HG02884 (cell line): ENCODE measurements at regions not wholly inside any gene's neighbourhood (a gene's known extent, or its start where the extent isn't known, plus 50 kb on each side); places are given as distances from the start of the nearest gene placed in this dataset.
"Not testable (repeated sequence)": the region's sequence is repeated elsewhere in the genome, so short reads cannot be mapped to it uniquely, and the experiment has no call there.

ENCODE experiments used
- ATAC-seq: cut with Tn5 transposase; IDR thresholded peaks from one replicate; pipeline ENCODE4 v1.9.1; 2021; ENCODE audit warnings: mild to moderate bottlenecking, moderate library complexity; ENCODE audit not compliant: unreplicated experiment

DNA sequence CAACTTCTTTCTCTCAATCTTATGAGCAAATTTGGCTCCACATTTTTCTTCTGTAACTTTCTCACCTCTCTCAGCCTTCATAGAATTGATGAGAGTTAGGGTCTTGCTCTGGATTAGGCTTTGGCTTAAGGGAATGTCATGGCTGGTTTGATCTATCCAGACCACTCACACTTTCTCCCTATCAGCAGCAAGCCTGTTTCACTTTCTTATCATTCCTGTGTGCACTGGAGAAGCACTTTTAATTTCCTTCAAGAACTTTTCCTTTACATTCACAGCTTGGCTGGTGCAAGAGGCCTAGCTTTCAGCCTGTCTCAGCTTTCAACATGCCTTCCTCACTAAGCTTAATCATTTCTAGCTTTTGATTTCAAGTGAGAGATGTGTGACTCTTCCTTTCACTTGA lies 134.5 kb upstream of the FZD8 start:
- not testable (repeated sequence) for ATAC-seq

DNA sequence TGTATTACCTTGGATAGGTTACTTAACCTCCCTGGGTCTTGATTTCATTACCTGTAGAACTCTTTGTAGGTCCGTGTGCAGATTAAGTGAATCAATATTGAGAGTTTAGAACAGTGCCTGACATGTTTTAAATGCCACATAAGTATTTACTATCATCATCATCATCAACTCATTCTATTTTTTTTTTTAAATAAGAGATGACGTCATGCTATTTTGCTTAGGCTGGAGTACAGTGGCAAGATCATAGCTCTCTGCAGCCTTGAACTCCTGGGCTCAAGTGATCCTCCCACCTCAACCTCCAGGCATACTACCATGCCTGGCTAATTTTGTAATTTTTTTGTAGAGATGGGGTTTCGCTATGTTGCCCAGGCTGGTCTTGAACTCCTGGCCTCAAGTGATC lies 132.0 kb upstream of the FZD8 start:
- ATAC-seq: no peak

DNA sequence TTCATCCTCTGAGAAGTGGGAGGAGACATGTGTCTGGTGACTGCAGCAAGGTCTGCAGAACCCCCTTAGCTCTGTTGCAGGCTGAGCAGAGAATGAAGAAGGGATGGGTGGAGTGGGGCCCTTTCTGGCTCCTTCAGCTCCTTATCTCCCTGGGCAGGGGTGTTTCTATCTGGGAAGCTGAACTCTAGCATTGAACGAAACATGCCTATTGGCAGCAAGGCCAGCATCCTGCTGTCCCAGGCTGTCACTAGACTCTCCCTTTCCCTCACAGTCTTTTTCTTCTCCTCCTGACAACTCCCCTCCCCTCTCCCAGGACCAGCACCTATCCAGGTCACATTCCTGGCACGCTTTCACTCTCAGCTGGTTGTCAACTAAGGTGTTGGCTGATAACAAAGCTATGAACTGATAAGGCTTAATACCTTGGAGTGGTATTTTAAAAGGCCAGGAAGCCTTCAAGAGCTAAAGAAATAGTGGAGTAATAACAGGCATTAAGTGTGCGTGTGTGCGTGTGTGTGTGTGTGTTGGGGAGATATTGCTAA lies 128.8 kb upstream of the FZD8 start:
- ATAC-seq: no peak

DNA sequence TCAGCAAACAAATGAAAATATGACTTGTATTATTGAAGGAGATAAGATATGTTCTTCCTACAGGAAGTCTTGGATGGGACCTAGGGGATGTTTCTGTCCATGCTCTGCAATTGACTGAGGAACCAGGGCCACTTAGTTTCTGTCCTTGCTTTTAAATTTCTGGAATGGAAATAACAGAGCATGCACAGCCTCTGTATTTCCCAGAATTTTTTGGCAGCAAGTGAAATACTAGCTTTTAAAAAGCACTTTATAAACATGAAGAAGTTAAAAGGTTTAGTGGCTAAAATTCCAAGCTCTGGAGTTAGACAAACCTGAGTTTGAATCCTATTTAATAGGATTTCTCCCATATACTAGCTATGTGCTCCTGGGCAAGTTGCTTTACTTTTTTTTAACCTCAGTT lies 127.7 kb upstream of the FZD8 start:
- ATAC-seq: no peak

DNA sequence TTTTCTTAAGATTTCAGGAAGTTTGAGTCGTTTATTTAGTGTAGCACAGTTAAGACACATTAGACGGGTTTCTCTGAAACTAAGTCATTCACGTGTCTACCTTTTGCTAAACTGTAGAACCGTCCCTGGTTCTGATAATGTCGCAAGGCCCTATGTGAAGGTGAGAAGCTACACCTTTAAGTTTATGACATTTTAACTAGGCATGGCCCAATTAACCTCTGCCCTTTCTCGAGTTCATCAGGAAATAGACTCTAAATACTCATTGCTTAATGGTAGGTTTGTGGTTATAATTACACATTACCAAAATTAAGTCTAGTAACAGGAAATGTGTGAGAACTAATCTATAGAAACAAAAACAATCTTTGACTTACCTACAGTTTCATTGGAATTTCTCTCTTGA lies 126.6 kb upstream of the FZD8 start:
- no peak for ATAC-seq

DNA sequence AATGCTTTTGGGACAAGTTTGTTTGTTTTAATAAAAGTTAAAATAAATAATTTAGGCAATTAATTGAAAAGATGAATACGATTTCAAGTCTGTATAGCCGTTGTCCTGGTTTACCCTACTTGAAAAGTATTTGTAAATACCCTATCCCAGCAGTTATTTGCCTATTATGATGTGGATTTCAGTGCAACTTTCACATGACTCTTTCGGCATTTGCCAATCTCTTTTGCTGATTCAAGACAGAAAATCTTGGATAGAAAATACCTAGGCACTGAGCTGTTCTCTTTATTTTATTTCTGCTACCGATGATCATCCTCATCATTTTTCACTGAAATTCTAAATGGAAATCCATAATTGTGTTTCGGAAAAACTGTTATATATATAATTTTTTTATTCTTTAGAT lies 125.9 kb upstream of the FZD8 start:
- ATAC-seq: no peak

DNA sequence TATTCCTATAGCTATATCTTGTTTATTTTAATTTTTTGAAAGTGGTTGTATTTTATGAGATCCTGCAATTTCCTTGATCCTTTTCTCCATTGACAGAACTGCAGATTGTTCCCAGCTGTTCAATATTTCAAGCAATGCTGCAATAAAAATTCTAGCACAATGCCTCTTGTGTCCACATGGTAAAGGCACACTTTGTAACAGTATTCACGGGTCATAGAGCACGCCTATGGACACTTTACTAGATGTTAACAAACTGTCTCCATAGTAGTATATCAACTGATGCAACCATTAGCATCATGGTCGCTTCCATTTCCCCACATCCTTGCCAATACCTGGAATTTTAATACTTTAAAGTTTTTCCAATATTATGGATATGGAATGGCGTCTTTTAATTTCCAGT lies 123.9 kb upstream of the FZD8 start:
- ATAC-seq: no peak

DNA sequence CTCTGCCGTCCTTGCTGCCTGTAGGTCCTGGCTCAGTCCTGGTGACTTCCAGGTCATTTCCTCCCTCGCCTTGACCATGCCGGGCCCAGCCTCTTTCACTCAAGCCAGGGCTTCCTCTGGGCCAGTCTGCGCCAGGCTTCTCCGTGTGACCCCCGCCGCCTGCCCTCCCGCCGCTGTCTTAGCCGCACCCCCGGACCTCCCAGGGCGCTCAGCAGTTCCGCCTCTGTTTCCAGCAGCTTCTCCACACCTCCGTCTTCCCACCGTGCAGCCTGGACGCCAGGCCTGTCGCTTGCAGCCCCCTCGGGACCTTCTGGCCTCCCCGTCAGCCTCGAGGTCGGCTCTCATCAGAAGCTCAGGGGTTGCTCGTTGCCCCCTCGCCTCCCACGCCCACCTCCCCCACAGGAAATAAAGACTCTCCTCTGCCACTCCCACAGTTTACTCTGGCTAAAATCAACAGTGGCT lies 123.0 kb upstream of the FZD8 start:
- ATAC-seq: no peak

DNA sequence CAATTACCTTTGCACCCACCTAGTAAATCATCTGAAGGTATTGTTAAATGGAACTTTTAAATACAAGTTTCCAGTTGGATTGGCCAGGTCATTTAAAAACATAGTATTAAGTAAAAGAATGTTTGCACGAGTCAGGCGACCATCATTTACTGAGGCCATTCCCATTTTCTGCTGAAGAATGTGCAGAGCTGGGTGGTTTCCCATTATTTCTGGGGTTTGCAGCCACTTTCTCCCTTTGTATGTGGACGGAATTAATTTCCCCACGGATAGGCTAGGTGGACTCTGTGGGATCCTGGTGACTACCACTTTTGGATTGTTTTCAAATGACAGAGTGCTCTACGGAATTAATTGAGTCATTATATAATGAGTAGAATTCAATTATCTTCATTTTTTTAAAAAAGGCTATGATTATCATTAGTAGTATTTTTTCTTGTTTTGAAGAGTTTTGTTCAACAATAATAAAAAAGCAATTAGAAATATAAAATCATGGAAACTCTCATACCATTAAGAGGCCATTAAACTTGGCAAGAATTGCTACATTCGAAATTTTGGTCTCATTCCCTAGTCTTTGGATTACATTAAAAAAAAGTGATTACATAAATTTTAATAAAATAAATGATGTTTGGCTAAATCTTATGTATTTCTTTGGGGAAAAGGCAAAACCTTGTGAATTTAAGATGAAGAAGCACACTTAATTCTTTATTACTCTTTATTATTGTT lies 120.4 kb upstream of the FZD8 start:
- no peak for ATAC-seq

DNA sequence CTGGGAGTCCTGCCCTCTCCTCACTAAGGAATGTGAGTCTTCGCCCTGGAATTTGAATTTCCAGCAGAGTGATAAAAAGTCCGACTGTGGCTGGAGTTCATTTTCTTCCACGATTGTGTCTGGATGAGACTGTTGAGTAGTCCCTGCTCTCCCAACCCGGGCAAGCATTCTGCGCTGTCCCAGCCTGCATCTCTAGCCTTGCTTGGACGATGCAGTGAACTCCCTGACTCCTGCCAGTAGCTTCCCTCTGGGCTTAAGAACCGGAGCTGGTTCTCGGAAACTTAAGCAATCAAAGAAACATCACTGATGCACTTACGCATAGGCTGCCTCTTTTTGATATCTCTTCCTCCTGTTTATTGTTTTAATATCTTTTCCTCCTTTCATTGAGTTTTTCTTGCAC lies 116.0 kb upstream of the FZD8 start:
- no peak for ATAC-seq

DNA sequence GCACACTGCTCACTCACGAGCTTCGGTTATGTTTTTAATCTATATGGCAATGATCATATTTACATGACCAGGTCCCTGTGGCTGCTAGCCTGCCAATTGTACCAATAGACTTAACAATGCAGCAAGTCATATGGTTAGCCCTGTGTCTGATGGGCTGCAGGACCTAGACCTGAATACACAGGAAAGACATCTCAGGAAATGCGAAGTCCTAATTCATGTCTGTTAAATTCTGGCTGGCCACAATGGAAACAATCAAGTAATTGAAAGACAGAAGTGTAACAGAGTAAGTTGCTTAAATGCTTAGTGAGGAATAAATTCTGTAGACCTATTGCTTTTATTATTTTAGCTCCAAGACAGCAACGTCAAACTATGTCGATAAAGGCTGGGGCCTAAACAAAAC lies 112.4 kb upstream of the FZD8 start:
- ATAC-seq: no peak

DNA sequence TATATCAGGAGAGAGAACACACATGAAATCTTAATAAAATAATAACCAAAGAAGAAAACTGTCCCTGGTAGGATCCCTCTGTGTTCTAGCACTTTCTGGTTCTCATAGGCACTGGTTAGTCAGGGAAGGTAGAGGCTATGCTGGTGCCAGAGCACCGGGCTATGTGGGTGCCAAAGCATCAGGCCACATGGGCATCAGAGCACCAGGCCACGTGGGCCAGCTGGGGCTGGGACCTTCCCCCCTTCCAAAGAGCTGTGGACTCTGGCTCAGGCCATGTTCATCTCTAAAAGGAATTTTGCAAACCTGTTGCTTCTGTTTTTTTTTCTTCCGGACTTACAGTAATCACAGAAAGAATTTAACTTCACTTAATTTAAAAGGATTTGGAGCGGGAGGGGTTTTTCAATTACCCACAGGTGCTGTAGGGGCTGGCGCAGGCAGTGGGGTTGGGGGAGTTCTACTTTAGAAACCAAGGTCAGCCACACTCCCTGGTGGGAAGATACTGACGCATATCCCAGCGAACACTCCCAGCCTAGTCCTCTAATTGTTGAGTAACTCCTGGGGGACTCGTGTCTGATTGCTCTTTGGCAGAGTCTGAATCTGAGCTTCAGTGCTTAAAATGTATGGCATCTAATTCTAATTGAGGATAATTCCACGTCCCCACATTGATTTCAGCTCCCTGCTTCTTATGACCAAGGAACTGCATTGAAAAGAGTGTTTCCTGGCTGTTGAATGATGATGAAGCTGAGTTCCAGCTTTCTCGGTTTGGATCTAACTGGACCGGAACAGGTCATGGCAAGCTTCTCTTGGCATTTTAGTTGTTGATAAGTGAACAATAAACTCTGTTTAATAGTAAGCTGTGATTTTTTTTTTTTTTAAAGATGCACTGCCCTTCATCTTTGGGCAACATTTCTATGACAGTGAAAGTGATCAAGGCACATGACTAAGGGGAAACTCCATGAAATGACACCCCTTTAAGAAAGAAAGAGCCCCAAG lies 110.7 kb upstream of the FZD8 start:
- ATAC-seq: no peak

DNA sequence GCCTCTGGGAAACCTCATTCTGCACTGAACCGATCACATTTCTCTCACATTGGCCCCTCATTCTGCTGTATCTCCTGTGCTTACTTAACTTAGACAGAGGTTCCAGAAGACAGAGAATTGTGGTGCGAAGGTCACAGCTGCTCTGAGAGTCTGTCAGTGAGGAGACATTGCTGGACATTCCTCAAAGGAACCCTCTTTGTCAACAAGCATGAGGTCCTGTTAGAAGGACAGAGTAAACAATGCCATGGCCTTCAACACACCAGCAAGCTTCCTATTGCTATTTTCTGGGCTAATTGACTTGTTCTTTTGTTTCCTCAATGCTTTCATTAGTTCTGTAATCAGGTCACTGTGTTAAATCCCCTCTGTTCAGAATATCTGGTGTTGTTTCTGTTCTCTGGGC lies 109.3 kb upstream of the FZD8 start:
- no peak for ATAC-seq

DNA sequence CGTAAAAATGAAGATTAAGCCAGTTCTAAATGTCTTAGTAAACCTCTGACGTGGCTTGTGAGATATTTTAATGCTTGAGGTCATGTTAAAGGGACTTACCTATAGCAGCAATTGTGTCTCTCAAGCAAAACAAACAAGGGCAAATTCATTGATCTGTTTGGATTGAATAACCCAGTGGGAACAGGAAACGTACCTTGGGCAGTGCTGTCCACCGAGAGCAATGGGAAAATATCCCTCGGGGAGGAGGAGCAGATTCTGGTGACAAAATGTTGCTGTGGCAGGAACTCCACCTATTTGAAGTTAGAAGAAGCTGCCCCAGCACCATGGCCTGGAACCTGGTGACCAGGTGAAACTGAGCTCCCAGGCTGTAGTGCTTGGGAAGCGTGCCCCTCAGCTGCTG lies 107.1 kb upstream of the FZD8 start:
- ATAC-seq: no peak

DNA sequence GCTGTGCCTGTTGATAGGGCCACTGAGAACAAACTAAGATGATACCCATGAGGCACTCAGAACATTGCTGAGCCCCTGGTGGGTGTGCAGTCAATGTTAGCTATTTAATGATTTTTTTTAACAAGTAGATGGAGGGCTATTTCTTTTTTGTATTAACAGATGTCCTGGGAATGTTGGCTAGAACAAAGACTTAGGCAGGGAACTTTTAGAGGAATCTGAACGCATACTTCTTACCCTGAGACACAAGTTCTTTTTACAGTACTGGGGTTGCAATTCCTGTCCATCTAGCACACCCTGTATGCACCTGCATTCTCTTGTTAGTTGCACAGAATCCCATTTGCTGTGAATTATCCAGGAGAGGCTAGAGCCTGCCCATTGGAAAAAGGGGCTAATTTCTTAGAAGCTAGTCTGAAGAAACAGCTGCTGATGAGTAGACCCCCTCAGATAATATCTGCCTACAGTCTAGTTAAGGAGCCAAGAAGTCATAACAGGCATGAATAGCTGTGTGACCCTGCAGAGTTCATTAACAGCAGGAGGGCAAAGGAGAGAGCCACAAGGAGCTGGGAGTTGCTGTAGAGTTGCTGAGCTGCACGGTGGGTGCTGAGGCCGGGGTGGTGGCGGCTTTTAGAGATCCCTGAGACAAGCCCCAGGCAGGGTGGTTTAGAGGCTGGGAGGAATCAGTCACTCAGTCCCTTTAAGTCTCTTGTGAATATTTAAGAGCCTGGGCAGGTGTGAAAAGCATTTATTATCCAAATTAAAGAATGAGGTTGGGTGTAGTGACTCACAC lies 103.7 kb upstream of the FZD8 start:
- ATAC-seq: no peak

DNA sequence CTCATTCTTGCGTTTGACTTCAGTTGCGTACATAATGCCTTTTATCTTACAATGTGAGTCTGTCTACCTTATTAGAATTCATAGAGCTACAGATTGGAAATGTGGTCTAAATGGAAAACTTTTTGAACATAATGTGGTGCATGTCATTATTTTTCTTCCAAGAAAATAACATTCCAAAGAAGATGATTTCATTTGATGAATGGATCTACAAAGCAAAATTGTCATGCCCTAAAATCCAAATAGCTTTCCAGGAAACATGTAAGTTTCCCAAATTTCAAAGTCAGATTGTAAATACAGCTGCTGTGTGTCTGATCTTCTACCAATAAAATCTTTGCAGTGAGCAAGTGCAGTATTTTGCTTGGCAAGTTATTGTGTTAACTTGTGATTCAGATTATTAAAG lies 101.8 kb upstream of the FZD8 start:
- no peak for ATAC-seq

DNA sequence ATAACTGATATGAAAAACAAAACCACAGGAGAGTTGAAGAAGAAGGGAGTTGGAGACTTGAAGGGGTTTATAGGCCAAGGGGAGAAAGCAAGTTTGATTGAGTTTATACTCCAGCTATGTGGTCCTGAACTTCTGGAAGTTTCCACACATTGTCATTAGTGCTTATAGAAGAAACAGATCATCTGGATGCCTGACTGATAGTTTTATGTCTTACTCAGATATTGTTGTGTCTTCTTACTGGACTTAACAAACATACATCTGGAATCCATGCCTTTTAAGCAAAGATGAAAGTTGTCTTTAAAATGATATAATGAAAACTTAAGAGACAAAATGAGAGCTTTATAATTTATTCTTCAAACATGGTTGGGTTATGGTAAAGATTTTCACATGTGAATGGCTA lies 101.3 kb upstream of the FZD8 start:
- ATAC-seq: no peak

DNA sequence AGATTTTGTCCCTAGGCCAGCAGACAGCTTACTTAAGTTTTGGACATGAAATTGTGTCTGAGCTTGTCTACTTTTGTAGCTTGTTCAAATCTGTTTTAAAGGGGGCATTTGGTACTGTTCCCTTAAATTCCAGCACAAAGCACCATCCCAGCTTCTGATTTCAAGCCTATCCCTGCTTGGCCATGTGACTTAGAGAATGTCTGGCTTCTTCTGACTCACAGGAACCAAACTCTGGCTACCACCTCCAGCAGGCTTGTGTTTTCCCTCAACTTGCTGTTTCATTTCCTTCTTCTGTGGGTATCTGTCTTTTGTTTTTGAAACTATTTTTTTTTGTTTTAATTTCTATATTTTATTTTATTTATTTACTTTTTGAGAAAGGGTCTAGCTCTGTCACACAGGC lies 97.9 kb upstream of the FZD8 start:
- ATAC-seq: no peak

DNA sequence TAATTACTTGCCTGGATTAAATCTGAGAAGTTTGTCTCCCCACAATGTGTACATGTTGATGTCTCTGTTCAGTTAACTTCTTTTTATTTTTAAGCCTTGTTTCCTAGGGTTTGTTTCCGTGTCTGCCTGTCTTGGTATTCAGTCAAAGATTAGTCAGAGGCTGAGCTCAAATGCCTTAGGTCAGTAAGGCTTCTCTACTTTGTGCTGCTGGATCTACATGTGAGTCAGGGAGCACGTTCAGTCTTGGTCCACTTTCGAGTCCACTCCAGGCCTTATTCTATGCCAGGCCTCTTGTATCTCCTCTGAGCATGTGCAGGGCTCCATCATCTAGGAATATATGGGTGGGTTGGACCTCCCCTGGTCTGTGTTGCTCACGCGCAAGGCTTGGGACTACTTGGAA lies 93.3 kb upstream of the FZD8 start:
- no peak for ATAC-seq

DNA sequence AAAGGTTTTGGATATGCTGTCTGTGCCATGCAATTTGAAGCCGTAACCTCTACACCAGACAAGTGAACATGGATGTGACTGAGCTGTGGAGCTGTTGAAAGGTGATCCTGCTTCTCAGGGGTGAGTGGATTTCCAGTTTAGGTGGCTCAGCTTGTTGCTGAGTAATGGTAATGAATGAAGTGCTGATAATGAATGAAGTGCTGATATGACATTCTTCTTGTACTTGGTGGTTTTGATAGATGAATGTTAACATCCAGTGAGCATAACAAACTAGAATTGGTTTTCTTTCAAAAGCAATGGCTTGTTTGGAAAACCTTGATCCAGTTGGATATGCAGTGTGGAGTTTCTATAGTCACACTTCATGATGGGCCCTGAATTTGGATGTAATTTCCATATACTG lies 89.7 kb upstream of the FZD8 start:
- ATAC-seq: no peak

DNA sequence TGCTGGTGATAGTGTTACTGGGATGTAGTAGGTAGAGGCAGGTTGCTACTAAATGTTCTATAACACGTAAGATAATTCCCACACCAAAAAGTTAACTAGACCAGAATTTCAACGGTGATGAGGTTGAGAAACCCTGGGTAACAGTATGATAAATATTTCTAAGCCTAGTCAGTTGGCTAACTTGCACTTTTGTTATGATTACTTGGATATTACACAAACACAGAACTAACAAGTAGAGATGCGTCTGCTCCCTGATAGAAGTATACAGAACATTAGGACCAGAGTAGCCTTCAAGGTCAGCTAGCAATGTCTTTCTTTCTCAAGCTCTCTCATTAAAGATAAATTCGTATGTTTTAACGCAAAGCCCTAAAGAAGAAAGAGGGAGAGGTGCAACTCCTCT lies 86.2 kb upstream of the FZD8 start:
- ATAC-seq: no peak
